ENCODE measurements at regions not wholly inside any gene's neighbourhood (a gene's known extent, or its start where the extent isn't known, plus 50 kb on each side); places are given as distances from the start of the nearest gene placed in this dataset.

GRCh38 chr4:10958226-10958856 lies 273.8 kb upstream of the CLNK start:
- ChIA-PET POLR2A (no interaction called here), CTCF (interaction anchor here (0.8 to 1.4 kb wide), 3 partner anchors 13 to 471 kb away, joined by 3 read pairs; no protein-coding TSS in a partner anchor)
- TF ChIP-seq CTCF (IDR thresholded peaks at IDR 0.05; ENCODE audit: control extremely low read depth, extremely low read depth, low read depth, missing control alignments): no peak
- DNase-seq (ENCODE audit: extremely low spot score): no peak

- TF ChIP-seq CTCF (IDR thresholded peaks at IDR 0.05; ENCODE audit: control extremely low read depth, extremely low read depth, low read depth, missing control alignments): no peak
- no peak for DNase-seq (ENCODE audit: extremely low spot score)
- ChIA-PET CTCF (interaction anchor here (1.0 to 1.4 kb wide), 4 partner anchors 9 to 71 kb away, joined by 3 to 5 read pairs (median 4); no protein-coding TSS in a partner anchor), POLR2A (interaction anchor here (0.6 kb wide), 1 partner anchor 295 kb away, joined by 3 read pairs; no protein-coding TSS in a partner anchor)
Observed at GRCh38 chr4:10951306-10951705, 266.7 kb upstream of the CLNK start.

DNA sequence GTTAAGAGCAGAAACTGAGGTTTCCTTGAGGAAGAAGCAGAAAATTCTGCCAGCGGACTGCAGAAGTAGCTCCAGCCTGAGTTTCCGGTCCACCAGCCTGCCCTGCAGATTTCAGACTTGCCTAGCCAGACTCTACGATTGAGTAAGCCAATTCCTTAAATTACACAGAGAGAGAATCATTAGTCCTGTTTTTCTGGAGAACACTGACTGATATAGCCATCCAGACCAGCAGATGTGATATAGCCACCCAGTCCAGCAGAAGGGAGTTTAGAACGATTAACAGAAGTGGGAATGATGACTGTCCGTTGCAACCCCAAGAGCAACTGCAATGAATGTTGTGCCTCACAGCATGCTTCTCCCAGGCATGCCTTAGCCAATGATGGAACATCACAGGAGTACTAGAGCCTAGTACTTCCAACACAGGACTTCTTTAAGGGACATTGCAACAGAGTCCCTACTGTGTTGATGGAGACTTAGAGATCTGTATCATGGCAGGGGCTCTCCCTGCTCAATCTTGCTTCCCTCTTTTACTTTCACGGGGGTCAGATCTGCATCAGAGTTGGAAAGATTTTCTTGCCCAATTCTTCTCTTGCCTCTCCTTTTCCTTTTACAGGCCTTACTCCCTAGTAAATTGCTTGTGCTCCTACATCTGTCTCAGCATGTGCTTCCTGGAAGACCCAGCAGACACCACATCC lies 264.6 kb upstream of the CLNK start:
- POLR2A ChIA-PET: no interaction called here
- CTCF ChIA-PET: no interaction called here
- no peak for DNase-seq (ENCODE audit: extremely low spot score)
- no peak for TF ChIP-seq CTCF (IDR thresholded peaks at IDR 0.05; ENCODE audit: control extremely low read depth, extremely low read depth, low read depth, missing control alignments)

- ChIA-PET CTCF (interaction anchor here (1.5 kb wide), 1 partner anchor 22 kb away, joined by 4 read pairs; no protein-coding TSS in a partner anchor), POLR2A (no interaction called here)
- DNase-seq (ENCODE audit: extremely low spot score): no peak
- TF ChIP-seq CTCF (IDR thresholded peaks at IDR 0.05; ENCODE audit: control extremely low read depth, extremely low read depth, low read depth, missing control alignments): no peak
Observed at GRCh38 chr4:10947898-10948297, 263.3 kb upstream of the CLNK start.

DNA sequence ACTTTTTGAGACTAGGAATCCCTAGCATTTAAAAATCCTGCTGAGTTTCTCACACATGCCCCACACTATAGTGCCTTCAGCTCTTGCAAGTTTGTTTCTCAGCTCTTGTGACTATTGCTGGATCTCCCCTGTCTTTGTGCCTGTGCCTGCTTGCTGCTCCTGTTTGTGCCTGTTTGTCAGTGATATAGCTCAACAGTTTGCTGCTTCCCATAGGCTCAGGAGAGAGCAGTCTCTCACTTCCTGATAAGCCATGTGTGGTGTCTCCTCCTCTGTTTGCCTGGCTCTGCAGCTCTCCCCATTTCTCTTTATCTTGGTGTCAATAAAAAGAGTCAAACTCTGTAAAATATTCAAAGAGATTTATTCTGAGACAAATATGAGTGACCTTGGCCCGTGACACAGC lies 259.8 kb upstream of the CLNK start:
- DNase-seq (ENCODE audit: extremely low spot score): no peak
- ChIA-PET CTCF (interaction anchor here (1.4 kb wide), 1 partner anchor 9 kb away, joined by 3 read pairs; no protein-coding TSS in a partner anchor), POLR2A (no interaction called here)
- no peak for TF ChIP-seq CTCF (IDR thresholded peaks at IDR 0.05; ENCODE audit: control extremely low read depth, extremely low read depth, low read depth, missing control alignments)

DNA sequence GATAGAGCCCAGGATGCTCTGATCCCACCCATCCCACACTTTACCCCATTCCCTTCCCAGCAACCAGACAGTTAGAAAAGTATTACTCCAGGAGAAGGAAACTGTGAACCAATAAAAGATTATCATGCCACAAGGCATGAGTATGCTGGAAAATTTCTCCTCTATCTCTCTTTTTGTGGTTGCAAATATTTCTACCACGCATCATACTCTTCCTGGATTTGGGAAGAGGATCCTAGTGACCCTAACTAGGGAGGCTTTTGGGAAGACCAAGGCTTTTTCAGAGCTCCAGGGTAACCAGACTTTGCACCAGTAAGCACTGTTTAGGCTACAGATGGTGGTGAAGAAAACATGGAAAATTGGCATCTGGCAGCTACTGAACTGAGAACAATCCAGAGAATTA lies 257.6 kb upstream of the CLNK start:
- no peak for TF ChIP-seq CTCF (IDR thresholded peaks at IDR 0.05; ENCODE audit: control extremely low read depth, extremely low read depth, low read depth, missing control alignments)
- DNase-seq (ENCODE audit: extremely low spot score): no peak

More for the DNA sequence above, 257.6 kb upstream of the CLNK start:
- ChIA-PET CTCF (interaction anchor here (0.6 to 1.8 kb wide), 4 partner anchors 9 to 81 kb away, joined by 3 to 5 read pairs (median 4); no protein-coding TSS in a partner anchor), POLR2A (no interaction called here)
